GM19397 (cell line): ENCODE measurements at regions not wholly inside any gene's neighbourhood (a gene's known extent, or its start where the extent isn't known, plus 50 kb on each side); places are given as distances from the start of the nearest gene placed in this dataset.
"Not testable (repeated sequence)": the region's sequence is repeated elsewhere in the genome, so short reads cannot be mapped to it uniquely, and the experiment has no call there.

Experiments used
- ATAC-seq: cut with Tn5 transposase; IDR thresholded peaks from one replicate; pipeline ENCODE4 v1.9.1; 2021; ENCODE audit warnings: mild to moderate bottlenecking, moderate library complexity; ENCODE audit not compliant: unreplicated experiment

DNA sequence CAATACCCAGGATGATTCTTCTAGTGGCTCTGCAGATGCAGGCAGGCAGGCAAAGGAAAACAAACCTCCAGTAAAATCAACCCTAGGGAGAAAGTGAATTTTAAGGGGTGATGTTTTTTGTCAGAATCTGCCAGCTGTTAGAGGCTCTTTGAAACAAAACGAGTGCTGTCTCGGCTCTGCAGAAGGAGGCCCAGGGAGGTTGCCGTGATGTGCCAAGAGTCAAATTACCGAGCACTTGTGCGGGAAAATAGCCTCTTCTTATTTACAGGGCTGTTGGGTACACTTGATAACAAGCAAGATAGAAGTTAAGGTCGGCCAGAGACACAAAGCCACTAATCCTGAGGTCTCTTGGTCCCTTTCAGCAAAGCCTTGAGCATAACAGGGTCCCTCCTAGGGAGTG, 68.9 kb upstream of the EEF2KMT start:
- no peak for ATAC-seq

DNA sequence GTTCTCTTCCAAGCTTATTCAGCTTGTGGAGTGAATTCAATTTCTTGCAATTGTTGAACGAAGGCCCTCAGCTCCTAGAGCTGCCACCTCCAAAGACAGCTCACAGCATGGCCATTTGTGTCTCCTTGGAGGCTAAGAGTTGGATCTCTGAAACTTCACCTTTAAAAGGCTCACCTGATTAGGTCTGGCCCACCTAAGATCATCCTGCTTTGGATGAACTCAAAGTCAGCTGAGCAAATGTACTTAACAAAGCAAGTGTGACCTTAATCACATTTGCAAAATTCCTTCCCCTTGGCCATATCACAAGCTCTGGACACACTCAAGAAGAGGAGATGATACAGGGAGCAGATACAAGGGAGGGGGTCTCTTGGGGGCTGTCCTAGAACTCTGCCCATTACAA, 67.8 kb upstream of the EEF2KMT start:
- ATAC-seq, result not testable (repeated sequence)

DNA sequence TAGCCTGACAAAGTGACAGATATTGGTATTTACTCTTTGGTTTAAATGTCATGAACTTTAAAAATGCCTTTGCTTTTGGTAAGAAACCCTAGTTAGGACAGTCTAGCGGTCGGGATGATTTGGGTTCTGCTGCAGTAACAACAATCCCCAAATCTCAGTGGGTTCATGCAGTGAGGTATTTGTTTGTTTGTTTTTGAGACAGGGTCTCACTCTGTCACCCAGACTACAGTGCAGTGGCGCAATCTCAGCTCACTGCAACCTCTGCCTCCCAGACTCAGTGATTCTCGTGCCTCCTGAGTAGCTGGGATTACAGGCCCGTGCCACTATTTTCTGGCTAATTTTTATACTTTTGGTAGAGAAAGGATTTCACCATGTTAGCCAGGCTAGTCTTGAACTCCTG, 65.2 kb upstream of the EEF2KMT start:
- not testable (repeated sequence) for ATAC-seq

DNA sequence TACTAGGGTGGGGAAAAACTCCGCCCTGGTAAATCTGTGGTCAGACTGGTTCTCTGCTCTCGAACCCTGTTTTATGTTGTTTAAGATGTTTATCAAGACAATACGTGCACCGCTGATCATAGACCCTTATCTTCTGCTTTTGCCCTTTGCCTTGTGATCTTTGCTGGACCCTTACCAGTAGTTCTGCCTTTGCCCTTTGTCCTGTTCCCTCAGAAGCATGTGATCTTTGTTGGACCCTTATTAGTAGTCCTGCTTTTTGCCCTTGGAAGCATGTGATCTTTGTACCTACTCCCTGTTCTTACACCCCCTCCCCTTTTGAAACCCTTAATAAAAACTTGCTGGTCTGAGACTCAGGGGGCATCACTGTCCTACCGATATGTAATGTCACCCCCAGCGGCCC, 64.3 kb upstream of the EEF2KMT start:
- not testable (repeated sequence) for ATAC-seq

DNA sequence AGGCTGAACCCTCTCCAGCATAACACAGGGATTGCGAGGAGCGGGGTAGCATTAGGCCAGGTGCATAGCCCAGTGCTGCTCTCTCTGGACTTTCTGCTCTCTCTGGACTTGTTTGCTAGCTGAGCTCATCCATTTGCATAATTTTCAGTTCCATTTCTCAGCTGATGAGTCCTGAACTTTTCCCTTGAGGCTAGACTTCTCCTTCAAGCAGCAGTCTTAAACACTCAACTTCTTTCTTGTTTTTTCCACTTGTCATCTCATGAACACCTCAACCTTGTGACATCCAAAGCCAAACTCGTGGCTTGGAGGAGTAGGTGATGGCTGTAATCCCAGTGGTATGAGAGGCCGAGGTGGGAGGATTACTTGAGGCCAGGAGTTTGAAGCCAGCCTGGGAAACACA, 62.4 kb upstream of the EEF2KMT start:
- ATAC-seq, result not testable (repeated sequence)

DNA sequence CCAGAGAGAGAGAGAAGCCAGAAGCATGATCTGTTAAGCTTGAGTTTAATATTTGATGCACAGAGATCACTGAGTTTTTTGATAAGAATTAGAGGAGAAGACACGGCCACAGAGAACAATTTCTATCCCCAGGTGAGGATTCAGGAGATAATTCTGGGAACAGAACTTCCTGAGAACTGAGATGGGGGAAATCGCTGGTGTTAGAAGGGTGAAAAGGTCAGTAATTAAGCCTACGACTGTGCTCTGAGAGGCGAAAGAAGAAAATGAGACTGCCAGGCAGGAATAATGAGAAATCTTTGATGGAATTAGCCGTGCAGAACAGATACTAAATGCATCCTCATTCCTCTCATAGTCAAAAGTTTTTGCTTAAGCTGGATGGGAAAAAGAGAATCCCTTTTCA, 61.9 kb upstream of the EEF2KMT start:
- ATAC-seq, result not testable (repeated sequence)

DNA sequence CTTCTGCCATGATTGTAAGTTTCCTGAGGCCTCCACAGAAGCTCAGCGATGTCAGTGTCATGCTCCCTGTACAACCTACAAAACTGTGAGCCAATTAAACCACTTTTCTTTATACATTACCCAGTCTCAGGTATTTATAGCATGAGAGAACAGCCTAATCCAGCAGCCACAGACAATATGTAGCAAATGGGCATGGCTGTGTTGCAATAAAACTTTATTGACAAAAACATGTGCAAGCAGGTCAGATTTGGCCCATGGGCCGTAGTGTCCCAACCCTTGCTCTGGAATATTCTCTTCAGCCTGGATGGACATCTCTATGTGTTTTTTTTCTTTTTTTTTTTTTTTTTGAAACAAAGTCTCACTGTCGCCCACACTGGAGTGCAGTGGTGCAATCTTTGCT, 60.9 kb upstream of the EEF2KMT start:
- no peak for ATAC-seq

DNA sequence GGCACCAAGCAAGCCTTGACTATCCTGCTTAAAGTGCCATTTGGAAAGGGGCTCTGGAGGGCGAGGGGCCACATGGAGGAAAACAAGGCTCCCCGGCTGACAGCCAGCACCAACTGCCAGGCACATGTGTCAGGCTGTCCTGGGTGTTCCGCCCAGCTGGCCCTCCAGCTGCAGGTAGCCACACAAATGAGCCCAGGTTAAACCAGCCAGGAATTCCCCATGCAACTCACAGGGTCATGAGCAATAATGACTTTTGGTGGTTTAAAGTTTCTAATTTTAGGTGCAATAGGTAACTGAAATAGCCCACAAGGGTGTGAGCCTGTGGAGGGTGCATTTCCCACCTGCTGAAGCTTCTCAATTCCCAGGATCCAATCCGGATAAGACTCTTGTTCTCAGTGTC, 58.9 kb upstream of the EEF2KMT start:
- not testable (repeated sequence) for ATAC-seq

DNA sequence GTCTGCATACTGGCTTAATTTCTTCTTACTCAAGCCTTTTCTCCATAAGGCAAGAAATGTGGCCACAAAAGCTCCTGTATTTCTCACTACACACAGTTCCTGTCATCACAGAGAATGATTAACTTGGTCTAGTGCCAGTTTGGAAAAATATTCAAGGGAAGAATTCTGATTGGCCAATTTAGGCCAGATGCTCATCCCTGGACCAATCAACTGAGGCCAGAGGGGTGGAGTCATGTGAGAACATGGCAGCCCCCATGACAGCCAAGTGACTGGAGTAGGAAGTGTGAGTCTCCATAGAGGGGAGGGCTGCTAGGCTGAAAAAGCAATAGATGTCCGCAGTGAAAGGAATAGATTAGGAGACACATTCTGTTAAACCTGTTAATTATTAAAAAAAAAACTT, 56.4 kb upstream of the EEF2KMT start:
- ATAC-seq, result not testable (repeated sequence)

DNA sequence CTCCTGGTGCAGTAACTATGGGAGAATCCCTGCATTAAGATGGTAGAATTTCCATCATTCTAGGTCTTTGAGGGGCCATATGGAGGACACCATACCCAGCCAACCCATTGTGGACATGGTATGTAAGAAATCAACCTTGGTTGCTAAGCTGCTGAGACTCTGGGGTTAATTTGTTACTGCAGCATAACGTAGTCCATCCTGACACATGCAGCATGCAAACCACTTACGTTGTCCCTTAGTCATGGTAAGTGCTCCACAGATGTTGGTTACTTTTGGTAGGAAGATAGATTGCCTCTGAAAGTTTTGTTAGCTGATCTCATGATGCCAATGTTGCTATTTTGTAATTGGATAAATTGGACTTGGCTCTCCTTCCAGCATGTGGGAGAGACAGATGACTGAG, 53.8 kb upstream of the EEF2KMT start:
- not testable (repeated sequence) for ATAC-seq
